Breast epithelium (tissue), 3 donors: ENCODE measurements at regions not wholly inside any gene's neighbourhood (a gene's known extent, or its start where the extent isn't known, plus 50 kb on each side); places are given as distances from the start of the nearest gene placed in this dataset.

Experiments used
- CTCF ChIP-seq, 3 donors: fragments of 450-650 bp; IDR thresholded peaks; one replicate each; pipeline ENCODE4 v1.5.1; 2016 to 2017; ENCODE audit warnings: antibody characterized with exemption in 3 of 3, mild to moderate bottlenecking in 3 of 3, moderate library complexity in 3 of 3
- POLR2A ChIP-seq: fragments of 450-650 bp; IDR thresholded peaks from one replicate; pipeline ENCODE4 v1.6.1; 2016; ENCODE audit warnings: antibody characterized with exemption, mild to moderate bottlenecking, moderate library complexity

GRCh38 chr3:118055381-118055780, 979.3 kb downstream of the IGSF11 start:
- TF ChIP-seq CTCF (IDR thresholded peaks at IDR 0.05) (no peak), POLR2A (no peak)
